ENCODE measurements at regions not wholly inside any gene's neighbourhood (a gene's known extent, or its start where the extent isn't known, plus 50 kb on each side); places are given as distances from the start of the nearest gene placed in this dataset.

- Histone ChIP-seq H3K27me3 (ENCODE audit: low read depth, low read length) (no peaks in the 10 kb centered on the region), H3K9ac (ENCODE audit: low read length) (no peak overlapping the region), H3K4me3 (ENCODE audit: low read length) (no peak overlapping the region), H3K4me2 (ENCODE audit: low read length) (no peak overlapping the region), H3K27ac (ENCODE audit: low read length) (no peak overlapping the region), H3K79me2 (ENCODE audit: low read length) (no peaks in the 10 kb centered on the region), H4K20me1 (ENCODE audit: insufficient read depth, low read length) (no peaks in the 10 kb centered on the region), H3K4me1 (ENCODE audit: low read length) (no peaks in the 10 kb centered on the region), H3K9me3 (ENCODE audit: insufficient read depth, low read length) (no peaks in the 10 kb centered on the region), H3K36me3 (replicated peaks; ENCODE audit: low read depth, low read length) (no peaks in the 10 kb centered on the region), H2AFZ (ENCODE audit: low read depth, low read length) (no peak overlapping the region)
- TF ChIP-seq, protein P1, sequence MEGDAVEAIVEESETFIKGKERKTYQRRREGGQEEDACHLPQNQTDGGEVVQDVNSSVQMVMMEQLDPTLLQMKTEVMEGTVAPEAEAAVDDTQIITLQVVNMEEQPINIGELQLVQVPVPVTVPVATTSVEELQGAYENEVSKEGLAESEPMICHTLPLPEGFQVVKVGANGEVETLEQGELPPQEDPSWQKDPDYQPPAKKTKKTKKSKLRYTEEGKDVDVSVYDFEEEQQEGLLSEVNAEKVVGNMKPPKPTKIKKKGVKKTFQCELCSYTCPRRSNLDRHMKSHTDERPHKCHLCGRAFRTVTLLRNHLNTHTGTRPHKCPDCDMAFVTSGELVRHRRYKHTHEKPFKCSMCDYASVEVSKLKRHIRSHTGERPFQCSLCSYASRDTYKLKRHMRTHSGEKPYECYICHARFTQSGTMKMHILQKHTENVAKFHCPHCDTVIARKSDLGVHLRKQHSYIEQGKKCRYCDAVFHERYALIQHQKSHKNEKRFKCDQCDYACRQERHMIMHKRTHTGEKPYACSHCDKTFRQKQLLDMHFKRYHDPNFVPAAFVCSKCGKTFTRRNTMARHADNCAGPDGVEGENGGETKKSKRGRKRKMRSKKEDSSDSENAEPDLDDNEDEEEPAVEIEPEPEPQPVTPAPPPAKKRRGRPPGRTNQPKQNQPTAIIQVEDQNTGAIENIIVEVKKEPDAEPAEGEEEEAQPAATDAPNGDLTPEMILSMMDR (IDR thresholded peaks at IDR 0.05; ENCODE audit: low read depth, low read length), result no peak
- no peak for TF ChIP-seq EZH2phosphoT487 (IDR thresholded peaks at IDR 0.05; ENCODE audit: low read depth)
Observed at GRCh38 chr5:32990593-32991420, 279.7 kb downstream of the NPR3 start.

GRCh38 chr5:32991421-32991815, 280.3 kb downstream of the NPR3 start:
- Histone ChIP-seq H3K27me3 (ENCODE audit: low read depth, low read length) (no peaks in the 10 kb centered on the region), H3K9ac (ENCODE audit: low read length) (no peak overlapping the region), H2AFZ (ENCODE audit: low read depth, low read length) (no peak overlapping the region)

DNA sequence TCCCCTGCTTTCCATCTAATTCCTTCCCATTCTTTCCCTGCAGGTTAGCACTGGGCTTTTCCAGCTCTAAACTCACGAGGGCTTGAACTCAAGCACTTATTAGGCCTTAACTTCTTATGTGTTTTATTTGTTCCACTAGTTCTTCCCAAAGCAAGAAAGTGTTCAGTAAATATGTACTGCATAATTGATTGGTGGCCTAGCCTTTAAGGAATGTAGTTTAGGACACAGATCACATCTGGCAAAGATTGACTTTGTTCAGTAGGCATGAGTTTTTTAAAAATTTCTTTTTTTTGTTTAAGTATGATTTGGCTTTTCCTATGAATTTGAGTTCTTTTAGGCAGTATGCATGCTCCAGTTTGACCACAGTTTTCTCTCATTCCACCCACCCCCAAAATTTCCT, 285.2 kb downstream of the NPR3 start:
- no peaks in the 10 kb centered on the region for H3K79me2 ChIP-seq (ENCODE audit: low read length)
- H3K9me3 ChIP-seq (ENCODE audit: insufficient read depth, low read length), result no peaks in the 10 kb centered on the region
- no peak overlapping the region for H3K27ac ChIP-seq (ENCODE audit: low read length)
- no peaks in the 10 kb centered on the region for H3K36me3 ChIP-seq (replicated peaks; ENCODE audit: low read depth, low read length)
- TF ChIP-seq, protein P1 (IDR thresholded peaks at IDR 0.05; ENCODE audit: low read depth, low read length), result no peak
- no peak for TF ChIP-seq EZH2phosphoT487 (IDR thresholded peaks at IDR 0.05; ENCODE audit: low read depth)
- no peaks in the 10 kb centered on the region for H3K27me3 ChIP-seq (ENCODE audit: low read depth, low read length)
- no peak overlapping the region for H3K9ac ChIP-seq (ENCODE audit: low read length)
- no peak overlapping the region for H2AFZ ChIP-seq (ENCODE audit: low read depth, low read length)
- no peaks in the 10 kb centered on the region for H3K4me1 ChIP-seq (ENCODE audit: low read length)
- no peaks in the 10 kb centered on the region for H4K20me1 ChIP-seq (ENCODE audit: insufficient read depth, low read length)
- no peak overlapping the region for H3K4me2 ChIP-seq (ENCODE audit: low read length)
- no peak overlapping the region for H3K4me3 ChIP-seq (ENCODE audit: low read length)

More at GRCh38 chr5:32991421-32991815, 280.3 kb downstream of the NPR3 start:
- Histone ChIP-seq H3K79me2 (ENCODE audit: low read length) (no peaks in the 10 kb centered on the region), H3K9me3 (ENCODE audit: insufficient read depth, low read length) (no peaks in the 10 kb centered on the region), H3K4me2 (ENCODE audit: low read length) (no peak overlapping the region), H3K4me1 (ENCODE audit: low read length) (no peaks in the 10 kb centered on the region), H4K20me1 (ENCODE audit: insufficient read depth, low read length) (no peaks in the 10 kb centered on the region), H3K27ac (ENCODE audit: low read length) (no peak overlapping the region), H3K4me3 (ENCODE audit: low read length) (no peak overlapping the region), H3K36me3 (replicated peaks; ENCODE audit: low read depth, low read length) (no peaks in the 10 kb centered on the region)
- TF ChIP-seq, protein P1 (IDR thresholded peaks at IDR 0.05; ENCODE audit: low read depth, low read length), result no peak
- TF ChIP-seq EZH2phosphoT487 (IDR thresholded peaks at IDR 0.05; ENCODE audit: low read depth), result no peak

GRCh38 chr5:33008751-33009418, 297.8 kb downstream of the NPR3 start:
- H3K9ac ChIP-seq (ENCODE audit: low read length), result no peak overlapping the region
- no peak for TF ChIP-seq EZH2phosphoT487 (IDR thresholded peaks at IDR 0.05; ENCODE audit: low read depth)
- TF ChIP-seq, protein P1 (IDR thresholded peaks at IDR 0.05; ENCODE audit: low read depth, low read length), result no peak
- no peak overlapping the region for H3K4me3 ChIP-seq (ENCODE audit: low read length)
- H2AFZ ChIP-seq (ENCODE audit: low read depth, low read length), result no peak overlapping the region
- no peaks in the 10 kb centered on the region for H3K4me1 ChIP-seq (ENCODE audit: low read length)
- H3K27ac ChIP-seq (ENCODE audit: low read length), result no peak overlapping the region
- H4K20me1 ChIP-seq (ENCODE audit: insufficient read depth, low read length), result no peaks in the 10 kb centered on the region
- no peaks in the 10 kb centered on the region for H3K27me3 ChIP-seq (ENCODE audit: low read depth, low read length)
- H3K79me2 ChIP-seq (ENCODE audit: low read length), result no peaks in the 10 kb centered on the region
- H3K36me3 ChIP-seq (replicated peaks; ENCODE audit: low read depth, low read length), result no peaks in the 10 kb centered on the region
- no peak overlapping the region for H3K4me2 ChIP-seq (ENCODE audit: low read length)
- no peaks in the 10 kb centered on the region for H3K9me3 ChIP-seq (ENCODE audit: insufficient read depth, low read length)
